Midbrain (tissue), 1 donor: ENCODE measurements at regions not wholly inside any gene's neighbourhood (a gene's known extent, or its start where the extent isn't known, plus 50 kb on each side); places are given as distances from the start of the nearest gene placed in this dataset.

Experiments
- DNase-seq: peaks from one replicate; lab custom pipeline; 2025; lab: John Stamatoyannopoulos, UW

GRCh38 chr1:114227059-114227458, 73.4 kb upstream of the SYT6 start:
- no peak for DNase-seq

DNA sequence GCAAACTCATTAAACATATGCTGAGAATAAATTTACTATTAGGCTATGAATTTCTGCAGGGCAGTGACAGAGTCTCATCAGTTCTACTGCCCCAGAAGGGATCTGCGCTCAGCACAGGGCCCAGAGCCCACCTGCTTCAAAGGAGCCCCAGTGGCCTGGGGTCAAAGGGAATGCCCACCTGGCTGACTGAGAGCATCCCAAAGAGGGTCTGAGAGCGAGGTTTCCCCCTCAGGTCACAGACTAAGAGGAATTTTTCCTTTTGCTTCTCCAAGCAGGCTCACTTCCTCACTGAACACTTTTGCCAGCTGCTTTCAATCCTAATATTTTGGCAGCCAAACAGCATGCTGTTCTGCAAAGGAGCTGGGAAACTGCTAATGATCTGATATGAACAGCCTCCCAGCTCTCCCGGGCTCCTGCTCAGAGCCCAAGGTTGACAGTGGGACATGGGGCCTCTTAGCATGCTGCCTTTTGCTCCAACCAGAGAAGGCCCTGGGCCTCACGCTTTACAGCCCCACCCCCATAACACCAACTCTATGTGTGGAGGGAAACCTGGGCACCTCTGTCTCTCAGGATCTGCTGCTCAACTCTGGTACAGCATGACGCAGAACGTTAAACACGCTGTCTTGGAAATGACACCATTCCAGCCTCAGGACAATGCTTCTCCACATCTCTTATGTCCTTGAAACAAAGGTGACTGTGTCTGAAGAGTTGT, 70.7 kb upstream of the SYT6 start:
- no peak for DNase-seq

GRCh38 chr1:114222920-114223319, 69.3 kb upstream of the SYT6 start:
- no peak for DNase-seq

- DNase-seq: no peak
Measured at GRCh38 chr1:114219172-114219868, 65.7 kb upstream of the SYT6 start.

- DNase-seq: no peak
Measured at GRCh38 chr1:114218361-114219171, 64.9 kb upstream of the SYT6 start.

DNA sequence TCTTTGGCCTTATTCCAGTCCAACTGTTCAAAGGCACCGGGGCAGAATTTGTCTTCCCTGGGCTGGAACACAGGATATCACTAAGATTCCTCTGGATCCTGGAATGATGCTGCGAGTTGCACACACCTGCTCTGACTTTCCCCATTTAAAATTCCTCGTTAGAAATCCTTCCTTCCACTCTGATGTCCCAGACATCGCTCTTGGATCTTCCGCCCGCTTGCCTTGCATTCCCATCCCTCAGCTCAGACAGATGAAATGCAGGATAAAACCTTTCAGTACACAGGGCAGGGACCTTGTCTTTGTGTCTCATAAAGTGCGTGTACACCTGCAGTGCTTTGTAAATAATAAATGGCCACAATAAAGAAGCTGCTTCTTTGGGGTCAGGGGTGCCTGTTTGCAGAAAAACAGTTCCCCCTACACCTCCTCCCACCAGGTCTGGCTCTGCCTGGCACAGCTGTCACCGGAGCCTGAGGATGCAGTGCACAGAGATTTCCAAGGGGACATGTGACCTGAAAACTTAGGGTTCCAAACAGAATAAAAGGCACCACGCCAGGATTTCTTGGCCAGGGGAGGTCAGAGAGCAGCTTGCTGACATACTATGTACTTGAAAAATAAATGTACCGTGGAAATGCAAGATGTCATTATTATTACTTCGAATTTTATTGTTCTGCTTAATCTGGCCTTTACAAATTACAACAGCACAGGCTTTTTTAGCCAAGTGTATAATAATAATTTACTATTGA, 62.9 kb upstream of the SYT6 start:
- no peak for DNase-seq

DNA sequence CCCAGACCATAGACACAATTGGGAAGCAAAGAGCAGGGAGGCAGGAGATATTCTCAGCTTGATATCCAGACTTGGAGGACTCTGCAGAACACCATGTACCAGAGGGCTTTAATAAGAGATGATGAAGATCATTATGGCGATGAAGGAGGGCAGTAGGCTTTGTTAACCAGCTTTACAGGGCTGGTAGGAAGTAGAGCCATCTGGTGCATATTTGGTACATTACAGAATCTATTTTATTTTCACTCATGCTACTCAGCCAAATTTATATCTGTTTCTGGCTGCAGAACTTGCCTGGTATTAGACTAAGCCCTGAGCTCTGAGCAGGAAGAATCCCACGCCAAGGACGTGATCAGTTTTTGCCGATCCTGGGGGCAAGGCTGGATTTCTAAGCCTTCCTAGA, 61.8 kb upstream of the SYT6 start:
- DNase-seq: no peak

- no peak for DNase-seq
Measured at GRCh38 chr1:114214016-114214415, 60.3 kb upstream of the SYT6 start.

DNA sequence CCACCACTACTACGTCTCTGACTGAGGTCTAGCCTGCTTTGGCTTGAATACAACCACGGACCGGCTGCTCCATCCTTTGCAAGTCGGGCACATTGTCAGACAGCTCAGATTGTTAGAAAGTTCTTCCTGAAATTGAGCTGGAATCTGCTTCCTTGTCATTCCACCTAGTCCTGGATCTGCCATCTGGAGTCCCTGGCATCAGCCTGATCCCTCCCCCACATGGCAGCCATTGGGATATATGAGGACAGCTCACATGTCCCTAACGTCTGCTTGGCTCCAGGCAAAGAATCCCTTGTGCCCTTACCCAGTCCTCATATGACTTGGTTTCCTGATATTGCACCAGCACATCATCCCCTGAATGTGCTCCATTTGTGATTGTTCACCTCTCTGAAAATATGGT, 56.3 kb upstream of the SYT6 start:
- DNase-seq: no peak

- no peak for DNase-seq
Measured at GRCh38 chr1:114208714-114209113, 55.0 kb upstream of the SYT6 start.

- no peak for DNase-seq
Measured at GRCh38 chr1:114208106-114208505, 54.4 kb upstream of the SYT6 start.

GRCh38 chr1:114207635-114208034, 54.0 kb upstream of the SYT6 start:
- DNase-seq: no peak

DNA sequence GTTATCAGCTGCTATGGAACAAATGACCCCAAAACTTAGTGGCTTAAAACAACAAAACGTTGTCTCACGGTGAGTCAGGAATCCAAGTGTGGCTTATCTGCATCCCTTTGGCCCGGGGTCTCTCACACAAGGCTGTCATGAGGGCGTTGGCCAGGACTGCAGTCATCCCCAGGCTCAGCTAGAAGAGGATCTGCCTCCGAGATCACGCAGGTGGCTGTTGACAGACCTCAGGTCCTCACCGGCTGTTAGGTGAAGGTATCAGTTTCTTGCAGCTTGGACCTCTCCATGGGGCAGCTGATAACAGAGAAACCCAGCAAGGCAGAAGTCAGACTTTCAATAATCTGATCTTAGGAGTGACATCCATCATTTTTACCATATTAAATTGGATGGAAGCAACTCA, 52.7 kb upstream of the SYT6 start:
- no peak for DNase-seq

DNA sequence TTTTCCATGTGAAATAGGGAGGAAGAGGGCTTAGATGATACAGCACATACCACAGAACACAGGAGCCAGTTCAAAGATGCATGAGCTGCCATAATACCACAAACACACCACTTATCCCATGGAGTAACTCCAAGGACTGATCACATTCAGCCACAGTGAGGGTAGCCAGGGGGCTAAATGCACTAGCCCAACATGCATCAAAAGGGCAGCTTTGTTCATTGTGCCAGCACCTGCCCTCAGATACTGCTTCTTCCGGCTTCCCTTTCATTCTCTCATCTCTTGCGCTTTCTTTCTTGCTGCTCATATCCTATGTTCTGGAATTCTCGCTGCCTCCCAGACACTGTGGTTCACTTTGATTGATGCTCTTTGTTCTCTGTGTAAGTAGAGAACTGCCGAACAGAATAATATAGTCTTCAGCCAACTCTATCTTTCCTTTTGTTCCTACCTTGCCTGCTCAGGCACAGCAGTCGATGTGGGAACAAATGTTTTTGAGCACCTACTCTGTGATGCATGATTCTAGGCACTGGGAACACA, 50.0 kb upstream of the SYT6 start:
- DNase-seq: no peak
